DMS114 treated with DMSO at 0.1 percent for 48 hours (cell line): ENCODE measurements at regions not wholly inside any gene's neighbourhood (a gene's known extent, or its start where the extent isn't known, plus 50 kb on each side); places are given as distances from the start of the nearest gene placed in this dataset.

Experiments used
- DNase-seq: peaks from one replicate; lab custom pipeline; 2025; ENCODE audit not compliant: unreplicated experiment; lab: John Stamatoyannopoulos, UW

- DNase-seq: no peak
These were observed 382.3 kb downstream of the ACTL7B start for GRCh38 chr9:108473209-108474112.

DNA sequence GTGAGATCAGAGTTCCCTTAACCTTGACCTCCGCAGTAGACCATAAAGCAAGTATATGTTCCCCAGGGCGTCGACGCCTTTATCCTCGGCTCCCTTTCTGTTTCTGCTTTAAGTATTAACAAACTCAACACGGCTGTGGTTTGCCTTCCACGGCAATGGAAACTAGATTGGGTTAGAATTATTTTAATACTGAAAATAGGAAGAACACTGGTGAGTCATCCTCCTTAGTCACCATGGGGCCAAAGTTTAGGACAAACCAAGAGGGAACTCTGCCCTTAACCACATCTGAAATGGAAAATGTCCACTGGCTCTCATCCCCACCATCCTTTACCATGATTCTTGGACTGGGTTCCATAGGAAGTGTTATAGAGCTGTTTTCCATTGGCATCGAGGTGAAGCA lies 386.1 kb downstream of the ACTL7B start:
- no peak for DNase-seq

- DNase-seq: peak; percentile 2
These were observed 387.4 kb downstream of the ACTL7B start for GRCh38 chr9:108468364-108468763.

DNA sequence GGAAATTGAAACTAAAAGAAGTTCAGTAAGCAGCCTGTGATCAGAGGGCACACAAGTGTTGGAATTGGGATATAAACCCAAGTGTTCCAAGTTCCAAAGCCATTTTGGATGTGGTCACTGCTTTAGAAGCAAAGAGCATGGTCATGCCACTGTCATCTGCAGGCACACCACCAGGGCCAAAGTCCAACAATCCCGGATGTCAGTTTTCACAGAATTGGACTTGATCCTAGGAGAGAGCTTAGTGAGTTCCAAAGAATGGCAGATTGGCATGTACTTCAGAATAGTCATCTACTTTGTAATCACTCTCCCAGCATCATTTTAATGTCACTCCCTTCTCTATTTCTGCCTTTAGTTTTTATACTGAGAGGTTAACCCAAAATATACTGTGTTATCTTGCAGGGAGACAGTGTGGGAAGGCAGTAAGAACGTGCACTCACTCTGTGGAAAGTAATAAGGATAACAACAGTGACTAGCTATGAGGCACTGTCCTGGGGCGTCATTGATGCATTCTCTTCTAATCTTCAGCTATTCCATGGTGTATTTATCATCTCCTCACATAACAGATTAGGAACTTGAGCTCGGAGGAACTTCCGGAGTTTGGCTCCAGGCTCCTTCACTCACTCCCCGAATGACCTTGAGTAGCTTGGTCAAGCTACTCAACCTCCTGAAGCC lies 388.0 kb downstream of the ACTL7B start:
- DNase-seq: no peak

DNA sequence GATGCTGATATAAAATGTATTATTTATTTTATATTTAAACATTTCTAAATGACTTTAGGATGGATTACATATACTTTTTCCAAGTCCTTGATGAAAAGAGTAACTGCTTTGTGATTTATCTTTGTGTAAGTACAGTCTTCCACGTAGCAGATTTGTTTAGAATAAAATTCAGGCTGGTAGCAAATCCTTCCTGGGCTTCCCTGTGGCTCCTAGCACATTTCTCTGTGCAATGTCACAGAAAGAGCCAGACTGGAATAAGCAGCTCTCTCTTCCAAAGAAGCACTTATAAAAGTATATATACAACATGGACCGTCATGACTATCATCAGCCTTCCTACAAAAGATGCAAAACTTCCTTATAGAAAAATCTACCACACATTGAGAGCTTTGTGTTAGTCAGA lies 388.6 kb downstream of the ACTL7B start:
- DNase-seq: no peak

DNA sequence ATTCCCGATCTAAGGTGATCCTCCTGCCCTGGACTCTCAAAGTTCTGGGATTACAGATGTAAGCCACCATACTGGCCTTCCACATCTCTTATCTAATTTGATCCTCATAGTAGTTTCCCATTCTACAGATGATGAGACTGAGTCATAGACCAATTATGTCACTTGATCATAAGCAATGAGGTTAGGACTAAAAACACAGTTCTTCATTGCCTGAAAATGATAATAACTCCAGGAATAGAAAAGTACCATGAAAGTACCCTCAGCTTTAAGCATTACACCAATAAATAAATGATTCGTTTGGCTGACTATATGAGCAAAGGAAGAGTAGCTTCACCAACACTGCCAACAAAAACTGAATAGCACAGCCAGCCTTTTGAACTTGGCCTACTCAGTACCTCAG lies 389.5 kb downstream of the ACTL7B start:
- DNase-seq: no peak

DNA sequence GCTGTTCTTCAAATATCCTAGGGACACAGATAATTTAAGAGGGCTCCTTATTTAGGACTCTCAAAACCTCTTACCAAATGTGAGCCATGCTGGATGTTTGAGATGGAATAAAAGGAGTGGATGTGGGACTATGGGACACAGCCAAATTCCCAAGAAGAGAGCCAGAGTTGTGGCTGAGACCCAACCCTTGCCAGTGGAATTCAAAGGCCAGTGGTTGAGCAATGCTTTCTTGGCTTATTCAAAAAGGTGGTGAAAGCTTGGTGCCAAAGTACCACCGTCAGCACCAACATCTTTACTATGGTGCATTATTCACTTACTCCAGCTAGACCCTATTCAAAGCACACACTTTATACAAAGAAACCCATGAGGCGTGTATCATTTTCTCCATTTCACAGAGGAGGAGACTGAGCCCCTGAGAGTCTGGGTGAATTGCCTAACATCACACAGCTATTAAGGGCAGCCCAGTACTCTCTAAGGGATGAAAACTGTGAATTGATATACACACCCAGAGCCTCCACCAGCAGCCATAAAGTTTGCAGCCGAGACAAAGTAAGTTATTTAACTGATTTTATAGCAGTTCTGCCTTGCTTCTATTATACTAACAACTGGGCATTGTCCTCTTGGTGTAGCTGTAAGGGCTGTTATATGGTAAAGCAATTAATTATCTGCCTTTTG lies 391.7 kb downstream of the ACTL7B start:
- no peak for DNase-seq

- no peak for DNase-seq
These were observed 398.9 kb downstream of the ACTL7B start for GRCh38 chr9:108456903-108457302.

DNA sequence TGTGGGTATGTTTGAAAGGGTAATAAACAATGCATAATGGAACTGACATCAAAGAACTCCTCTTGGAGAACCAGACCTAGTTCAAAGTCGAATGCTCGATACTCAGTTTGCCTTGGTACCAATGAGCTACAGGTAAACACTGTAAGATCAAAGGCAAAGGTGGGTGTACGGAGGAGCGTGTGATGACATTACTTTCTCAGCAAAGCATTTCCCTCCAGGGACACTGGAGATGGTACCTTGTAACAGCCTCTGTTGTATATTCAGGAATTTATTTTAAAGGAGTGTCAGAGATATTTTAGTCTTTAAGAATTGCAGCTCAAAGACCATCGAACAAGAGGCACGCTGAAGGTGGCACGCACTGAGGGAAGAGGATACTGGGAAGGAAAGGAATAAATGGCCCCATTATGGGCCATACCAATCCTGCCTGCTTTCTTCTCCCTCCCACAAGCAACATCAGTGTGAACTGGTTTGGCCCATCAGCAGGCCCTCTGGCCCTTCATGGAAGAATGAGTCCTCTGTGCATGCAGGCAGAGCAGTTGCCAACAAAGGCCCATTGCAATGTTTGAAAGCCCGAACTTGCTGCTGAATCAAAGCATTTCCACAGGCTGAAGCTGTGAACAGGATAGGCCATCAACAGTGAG lies 410.2 kb downstream of the ACTL7B start:
- no peak for DNase-seq

DNA sequence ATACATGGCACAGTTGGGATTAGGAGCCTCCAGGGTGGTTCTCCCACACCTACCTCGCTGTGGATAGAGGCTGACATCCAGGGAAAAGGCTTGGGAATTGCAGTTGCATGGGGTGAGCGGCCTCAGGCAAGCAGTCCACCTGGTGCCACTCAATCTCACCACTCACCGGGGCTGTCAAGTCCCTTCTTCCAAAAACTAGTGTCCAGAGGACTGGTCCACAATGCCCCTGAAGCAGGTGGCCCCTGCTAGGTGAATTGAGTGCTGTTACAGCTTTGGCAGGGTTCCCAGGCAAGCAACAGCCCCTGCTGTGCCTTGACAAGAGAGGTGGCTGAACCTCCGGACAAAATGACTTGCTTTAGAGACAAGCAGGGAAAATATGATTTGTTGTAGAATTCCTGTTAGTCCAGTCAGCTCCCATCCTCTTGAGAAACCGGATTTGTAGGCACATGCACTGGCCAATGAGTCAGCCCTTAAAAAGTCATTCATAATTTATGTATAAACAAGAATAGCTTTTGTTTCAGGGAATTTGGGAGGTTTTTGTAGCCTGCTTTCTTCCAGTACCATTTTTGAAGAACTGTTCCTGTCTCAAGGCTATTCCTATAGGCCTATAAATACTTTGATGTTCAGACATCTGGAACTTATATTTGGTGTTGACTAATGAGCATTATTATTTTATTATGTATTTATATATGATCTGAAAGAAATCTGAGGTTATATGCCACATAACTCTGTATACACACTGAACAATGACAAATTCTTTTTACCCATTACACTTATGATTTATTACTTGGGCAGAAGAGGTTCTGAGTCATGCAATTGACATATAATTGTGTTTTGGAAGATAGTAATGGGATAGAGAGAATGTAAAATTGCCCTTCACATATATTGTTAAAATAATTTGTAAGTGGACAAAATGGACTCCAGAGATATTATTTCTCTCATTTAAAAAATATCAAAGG lies 411.1 kb downstream of the ACTL7B start:
- DNase-seq: no peak

- DNase-seq: no peak
These were observed 412.0 kb downstream of the ACTL7B start for GRCh38 chr9:108443741-108444140.

GRCh38 chr9:108443019-108443633 lies 412.7 kb downstream of the ACTL7B start:
- no peak for DNase-seq

- DNase-seq: no peak
These were observed 413.2 kb downstream of the ACTL7B start for GRCh38 chr9:108442627-108443018.

DNA sequence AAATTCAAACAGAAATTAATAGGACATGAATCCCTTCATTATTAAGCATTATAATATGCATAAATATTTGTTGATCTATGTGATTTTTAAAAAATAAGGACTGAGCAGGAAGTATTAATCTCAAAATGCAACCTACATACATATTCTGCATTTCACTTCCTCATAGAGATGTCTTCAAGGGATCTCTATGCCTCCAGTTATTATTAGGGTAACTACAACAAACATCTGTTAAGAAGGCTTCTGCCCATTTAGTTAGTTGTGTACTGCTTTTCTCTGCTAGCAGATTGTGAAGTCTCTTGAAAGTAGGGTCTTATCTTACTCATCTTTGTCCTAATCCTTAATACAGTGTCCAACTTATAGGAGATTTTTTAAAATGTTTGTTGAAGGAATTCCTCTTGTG lies 414.1 kb downstream of the ACTL7B start:
- DNase-seq: no peak

DNA sequence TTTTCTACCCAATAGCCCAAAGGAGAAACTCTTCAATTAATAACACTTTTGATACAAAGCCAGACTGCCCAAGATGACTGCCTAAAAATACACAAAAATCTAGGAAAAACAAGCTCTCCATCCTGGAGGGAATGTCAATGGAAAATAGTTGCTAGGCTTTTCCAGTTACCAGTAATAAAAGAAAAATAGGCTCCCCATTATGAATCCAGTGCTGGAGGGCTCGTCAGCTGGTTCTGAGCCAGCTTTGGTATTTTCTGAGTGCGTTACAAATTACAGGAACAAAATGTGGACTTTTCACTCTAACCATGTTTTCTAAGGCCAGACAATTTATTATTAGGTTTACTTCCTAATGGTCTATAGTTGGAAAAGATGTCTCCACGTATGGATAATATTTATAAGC lies 414.5 kb downstream of the ACTL7B start:
- DNase-seq: no peak

DNA sequence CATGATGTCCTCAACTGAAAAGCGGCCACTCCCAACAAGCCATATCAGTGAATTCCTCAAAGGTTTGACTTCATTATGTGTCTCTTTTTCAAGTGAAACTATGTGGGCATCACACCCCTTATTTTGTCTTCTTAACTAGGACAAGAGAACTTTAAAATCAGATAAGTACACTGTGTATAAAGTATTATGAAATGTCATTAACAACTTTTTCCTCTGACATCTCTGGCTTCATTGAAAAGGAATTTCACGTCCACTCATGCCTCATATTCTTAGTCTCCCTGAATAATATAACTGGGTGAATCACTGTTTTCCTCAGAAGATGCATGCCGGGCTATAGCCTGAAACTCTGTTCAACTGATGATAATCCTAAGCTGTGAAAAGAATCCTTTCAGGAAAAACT lies 415.8 kb downstream of the ACTL7B start:
- DNase-seq: no peak

DNA sequence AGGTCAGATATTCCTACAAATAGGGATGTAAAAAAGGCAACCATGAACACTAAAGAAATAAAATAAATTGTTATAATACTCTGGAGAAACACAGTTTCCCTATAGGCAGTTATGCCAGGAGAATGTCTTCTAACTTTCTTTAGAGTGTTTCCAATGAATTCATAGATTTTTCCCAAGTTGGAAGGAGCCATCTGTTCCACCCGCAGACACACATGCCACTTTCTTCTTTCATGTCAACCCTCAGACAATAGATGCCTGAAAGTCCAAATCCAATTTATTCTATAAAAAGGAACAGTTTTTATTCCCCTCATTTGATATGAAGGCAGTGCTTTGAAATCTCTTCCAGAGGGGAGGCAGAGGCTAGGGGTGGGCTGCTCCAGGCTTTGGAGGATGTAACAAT lies 418.1 kb downstream of the ACTL7B start:
- DNase-seq: no peak

GRCh38 chr9:108436448-108436847 lies 419.3 kb downstream of the ACTL7B start:
- no peak for DNase-seq

DNA sequence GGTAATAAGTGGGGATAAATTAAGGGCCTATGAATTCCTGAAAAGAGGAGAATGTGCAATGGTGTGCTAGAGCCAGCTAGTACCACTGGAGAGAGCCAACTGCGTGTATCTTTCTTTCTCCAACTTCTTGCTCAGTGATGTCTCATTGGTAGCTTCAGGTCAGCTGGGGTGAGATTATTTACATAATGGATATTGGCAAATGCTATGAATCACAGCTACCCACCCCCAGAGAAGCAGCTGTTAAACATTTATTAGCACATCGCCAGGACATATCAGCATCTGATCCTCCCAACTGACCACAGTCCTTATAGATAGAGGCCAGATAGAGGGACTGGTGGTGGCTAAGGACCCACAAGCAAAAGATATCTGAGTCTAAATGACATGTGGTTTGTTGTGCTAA lies 421.3 kb downstream of the ACTL7B start:
- DNase-seq: no peak

GRCh38 chr9:108434036-108434435 lies 421.8 kb downstream of the ACTL7B start:
- DNase-seq: no peak
